ENCODE measurements at regions not wholly inside any gene's neighbourhood (a gene's known extent, or its start where the extent isn't known, plus 50 kb on each side); places are given as distances from the start of the nearest gene placed in this dataset.

- no peak for TF ChIP-seq CTCF (IDR thresholded peaks at IDR 0.05; ENCODE audit: low read depth, low read length)
- no peak for TF ChIP-seq POLR2A (IDR thresholded peaks at IDR 0.05; ENCODE audit: extremely low read depth, insufficient read length)
- no peak for TF ChIP-seq MAX (IDR thresholded peaks at IDR 0.05; ENCODE audit: low read depth, low read length)
Measured at GRCh38 chr6:44025226-44025625, 102.0 kb downstream of the MRPL14 start.

All from NB4 (cell line).